ENCODE measurements at regions not wholly inside any gene's neighbourhood (a gene's known extent, or its start where the extent isn't known, plus 50 kb on each side); places are given as distances from the start of the nearest gene placed in this dataset.

GRCh38 chr12:58301038-58301729 lies 359.8 kb downstream of the ATP23 start:
- dilution Hi-C loops (cut with HindIII; ENCODE audit: low sequenced_read_pairs, unreplicated experiment), result no loop called here

More at GRCh38 chr12:58301038-58301729, 359.8 kb downstream of the ATP23 start:
- Histone ChIP-seq H4K20me1 (ENCODE audit: insufficient read depth, low read length) (no peaks in the 10 kb centered on the region), H3K9me1 (ENCODE audit: insufficient read depth, low read length) (no peaks in the 10 kb centered on the region), H4K91ac (ENCODE audit: insufficient read depth, low read depth, low read length) (no peak overlapping the region), H3K4me3 (ENCODE audit: insufficient read depth, low read depth, low read length) (no peak overlapping the region), H3K27ac (ENCODE audit: insufficient read depth, low read length) (no peak overlapping the region), H3K14ac (replicated peaks; ENCODE audit: low read depth, low read length) (no peak overlapping the region), H2BK20ac (ENCODE audit: low read depth, low read length) (no peak overlapping the region), H3K9me3 (ENCODE audit: control insufficient read depth, insufficient read depth, low read length) (no peaks in the 10 kb centered on the region), H2BK120ac (ENCODE audit: low read depth, low read length) (no peak overlapping the region), H3K4me1 (ENCODE audit: control insufficient read depth, insufficient read depth, low read length) (peaks cover 2% of the 10 kb centered on the region; the same call in 1 of the 2 replicates), H3K36me3 (ENCODE audit: control insufficient read depth, insufficient read depth, low read length) (no peaks in the 10 kb centered on the region), H3K23ac (ENCODE audit: low read depth, low read length) (no peak overlapping the region), H2BK5ac (ENCODE audit: low read depth, low read length, poor library complexity, severe bottlenecking) (no peak overlapping the region), H3K18ac (ENCODE audit: low read depth, low read length) (no peak overlapping the region), H4K8ac (ENCODE audit: low read depth in 2 of 2, low read length in 2 of 2) (no peak overlapping the region), H2BK15ac (ENCODE audit: low read depth, low read length) (no peak overlapping the region), H3K27me3 (ENCODE audit: control insufficient read depth, insufficient read depth, low read length) (no peaks in the 10 kb centered on the region), H2AK9ac (replicated peaks; ENCODE audit: low read depth, low read length, poor library complexity) (no peak overlapping the region), H2AK5ac (ENCODE audit: low read depth, low read length) (no peak overlapping the region), H3K4me2 (ENCODE audit: low read depth, low read length) (no peak overlapping the region), H2AFZ (replicated peaks; ENCODE audit: low read length, poor library complexity) (no peak overlapping the region), H3K56ac (ENCODE audit: extremely low read depth, insufficient read depth, low read length) (no peak overlapping the region), H4K5ac (ENCODE audit: low read depth, low read length) (no peak overlapping the region), H3K4ac (ENCODE audit: low read depth, low read length) (no peak overlapping the region), H3K9ac (ENCODE audit: low read depth, low read length) (no peak overlapping the region), H3K79me1 (ENCODE audit: low read depth in 1 of 2, low read length in 2 of 2) (no peaks in the 10 kb centered on the region)
- TF ChIP-seq RCOR1 (IDR thresholded peaks at IDR 0.05; ENCODE audit: insufficient replicate concordance, low read length) (no peak), USF2 (IDR thresholded peaks at IDR 0.05; ENCODE audit: low read depth, low read length) (no peak), RAD21 (IDR thresholded peaks at IDR 0.05; ENCODE audit: low read length) (no peak)
- DNase-seq (no peak), ATAC-seq (ENCODE audit: low read depth) (no peak)
- CTCF ChIA-PET, result no interaction called here
- intact Hi-C loops (cut with micrococcal nuclease), result no loop called here
- no CpG with 5 or more reads among the region's 8 CpGs for WGBS, 2 experiments (ENCODE audit: extremely low coverage in 2 of 2, insufficient read length in 1 of 2)
- POLR2A ChIA-PET (ENCODE audit: unreplicated experiment), result no interaction called here
- no TSS peak for BruUV-seq (replicated peaks)
- in situ Hi-C loops (cut with MboI; ENCODE audit: low sequenced_read_pairs), result no loop called here
